ENCODE measurements at regions not wholly inside any gene's neighbourhood (a gene's known extent, or its start where the extent isn't known, plus 50 kb on each side); places are given as distances from the start of the nearest gene placed in this dataset.

DNA sequence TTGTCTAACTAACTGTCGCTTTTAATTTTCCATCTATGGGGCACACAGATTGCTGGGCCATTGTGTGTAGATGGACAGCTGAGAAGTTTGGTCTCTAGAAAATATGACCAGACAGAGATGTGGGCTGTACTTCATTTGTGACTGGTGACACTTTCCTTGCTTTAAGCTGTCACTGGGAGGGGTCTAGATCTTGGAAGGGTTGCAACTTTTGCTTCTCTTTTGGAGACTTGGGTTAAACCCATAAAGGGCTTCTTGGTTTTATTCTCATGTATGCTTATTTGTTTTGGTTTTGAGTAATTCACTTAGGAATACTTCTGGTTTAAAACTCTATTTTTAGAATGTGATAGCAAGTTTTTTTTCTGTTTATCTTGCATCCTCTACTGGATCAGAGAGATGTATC lies 80.2 kb downstream of the ETS2 start:
- Histone ChIP-seq H3K4me3 (no peak overlapping the region), H3K36me3 (no peaks in the 10 kb centered on the region), H3K9me3 (peaks cover 5% of the 10 kb centered on the region), H3K4me1 (no peaks in the 10 kb centered on the region), H3K27me3 (no peaks in the 10 kb centered on the region), H3K27ac (no peak overlapping the region)
- no peak for ATAC-seq
- intact Hi-C loops (cut with DNase I) = no loop called here
- TF ChIP-seq CTCF (IDR thresholded peaks at IDR 0.05) = no peak
- no peak for DNase-seq

- Histone ChIP-seq H3K27ac (no peak overlapping the region), H3K36me3 (no peaks in the 10 kb centered on the region), H3K27me3 (no peaks in the 10 kb centered on the region), H3K9me3 (peaks cover 13% of the 10 kb centered on the region), H3K4me1 (no peaks in the 10 kb centered on the region), H3K4me3 (no peak overlapping the region)
- ATAC-seq (no peak), DNase-seq (no peak)
- no peak for TF ChIP-seq CTCF (IDR thresholded peaks at IDR 0.05)
- intact Hi-C loops (cut with DNase I) = no loop called here
Measured at GRCh38 chr21:38884440-38884839, 78.7 kb downstream of the ETS2 start.

- H3K4me1 ChIP-seq = no peaks in the 10 kb centered on the region
- H3K27me3 ChIP-seq = no peaks in the 10 kb centered on the region
- no peak overlapping the region for H3K4me3 ChIP-seq
- no peak for TF ChIP-seq CTCF (IDR thresholded peaks at IDR 0.05)
- intact Hi-C loops (cut with DNase I) = no loop called here
- H3K27ac ChIP-seq = no peak overlapping the region
- DNase-seq (no peak), ATAC-seq (no peak)
- H3K36me3 ChIP-seq = no peaks in the 10 kb centered on the region
- peaks cover 13% of the 10 kb centered on the region for H3K9me3 ChIP-seq
Measured at GRCh38 chr21:38883142-38883541, 77.4 kb downstream of the ETS2 start.

DNA sequence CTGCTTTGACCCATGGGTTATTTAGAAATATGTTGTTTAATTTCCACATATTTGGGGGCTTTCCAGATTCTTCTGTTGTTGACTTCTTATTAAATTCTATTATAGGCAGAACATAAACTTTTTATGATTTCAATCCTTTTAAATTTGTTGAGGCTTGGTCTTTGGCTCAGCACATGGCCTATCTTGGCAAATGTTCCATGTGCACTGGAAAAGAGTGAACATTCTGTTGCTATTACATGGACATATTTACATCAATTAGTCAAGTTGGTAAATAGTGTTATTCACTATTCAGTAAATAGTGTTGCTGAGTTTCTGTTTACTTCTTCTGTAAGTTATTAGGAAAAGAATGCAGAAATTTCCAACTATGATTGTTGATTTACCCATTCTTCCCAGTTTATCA lies 75.4 kb downstream of the ETS2 start:
- peaks cover 8% of the 10 kb centered on the region for H3K9me3 ChIP-seq
- H3K27ac ChIP-seq = no peak overlapping the region
- no peaks in the 10 kb centered on the region for H3K36me3 ChIP-seq
- H3K4me1 ChIP-seq = no peaks in the 10 kb centered on the region
- no peak overlapping the region for H3K4me3 ChIP-seq
- no peak for DNase-seq
- no peak for ATAC-seq
- intact Hi-C loops (cut with DNase I) = no loop called here
- H3K27me3 ChIP-seq = no peaks in the 10 kb centered on the region
- no peak for TF ChIP-seq CTCF (IDR thresholded peaks at IDR 0.05)

DNA sequence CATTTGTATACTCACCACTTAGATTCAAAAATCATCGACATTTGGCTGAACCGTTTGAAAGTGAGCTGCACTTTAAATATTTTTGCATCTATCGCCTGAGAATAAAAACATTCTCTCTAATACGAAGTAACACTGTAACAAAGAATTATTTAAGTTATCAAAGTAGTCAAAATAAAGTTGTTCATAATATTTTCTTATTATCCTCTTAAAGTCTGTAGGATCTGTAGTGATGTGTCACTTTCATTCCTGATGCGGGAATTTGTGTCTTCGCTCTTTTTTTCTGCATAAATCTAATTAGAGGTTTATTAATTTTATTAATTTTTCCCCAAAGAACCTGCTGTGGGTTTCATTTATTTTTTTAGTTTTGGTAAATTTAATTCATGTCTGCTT lies 74.8 kb downstream of the ETS2 start:
- DNase-seq = no peak
- H3K4me3 ChIP-seq = no peak overlapping the region
- H3K9me3 ChIP-seq = peaks cover 8% of the 10 kb centered on the region
- TF ChIP-seq CTCF (IDR thresholded peaks at IDR 0.05) = no peak
- ATAC-seq = no peak
- H3K27me3 ChIP-seq = no peaks in the 10 kb centered on the region
- intact Hi-C loops (cut with DNase I) = no loop called here
- H3K4me1 ChIP-seq = no peaks in the 10 kb centered on the region
- no peak overlapping the region for H3K27ac ChIP-seq
- no peaks in the 10 kb centered on the region for H3K36me3 ChIP-seq

GRCh38 chr21:38879912-38880576 lies 74.3 kb downstream of the ETS2 start:
- peaks cover 8% of the 10 kb centered on the region for H3K9me3 ChIP-seq
- H3K27ac ChIP-seq = no peak overlapping the region
- ATAC-seq (no peak), DNase-seq (no peak)
- H3K36me3 ChIP-seq = no peaks in the 10 kb centered on the region
- H3K4me3 ChIP-seq = no peak overlapping the region
- intact Hi-C loops (cut with DNase I) = no loop called here
- no peak for TF ChIP-seq CTCF (IDR thresholded peaks at IDR 0.05)
- H3K27me3 ChIP-seq = no peaks in the 10 kb centered on the region
- no peaks in the 10 kb centered on the region for H3K4me1 ChIP-seq

Data from upper lobe of right lung (tissue), 1 donor.